ENCODE measurements at regions not wholly inside any gene's neighbourhood (a gene's known extent, or its start where the extent isn't known, plus 50 kb on each side); places are given as distances from the start of the nearest gene placed in this dataset.

DNA sequence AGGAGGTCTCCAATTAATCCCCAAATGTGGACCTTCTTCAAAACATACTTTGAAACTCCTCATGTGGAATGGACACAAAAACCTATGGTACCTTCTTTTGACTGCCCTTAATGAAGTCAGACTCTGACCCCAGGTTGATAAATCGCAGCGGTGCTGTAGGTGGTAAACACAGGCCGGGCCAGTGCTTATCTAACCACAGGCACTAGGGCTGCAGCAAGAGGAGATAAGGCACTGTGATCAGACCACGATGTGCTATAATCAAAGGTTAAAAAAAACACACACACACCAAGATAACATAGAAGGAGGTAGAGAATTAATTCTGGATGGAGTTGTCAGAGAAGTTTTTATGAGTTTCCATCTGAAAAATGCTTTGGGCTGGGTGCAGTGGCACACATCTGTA lies 52.3 kb upstream of the SIPA1L2 start:
- Histone ChIP-seq H3K79me2 (ENCODE audit: insufficient read depth) (no peaks in the 10 kb centered on the region), H3K9ac (no peak overlapping the region), H3K9me3 (no peaks in the 10 kb centered on the region), H3K4me2 (no peak overlapping the region), H3K36me3 (replicated peaks in 1 of 2; ENCODE audit: control insufficient read depth in 1 of 2, insufficient read depth in 2 of 2, low read length in 1 of 2) (no peaks in the 10 kb centered on the region), H3F3A (replicated peaks; ENCODE audit: insufficient read depth) (no peaks in the 10 kb centered on the region), H4K20me1 (ENCODE audit: insufficient read depth) (no peaks in the 10 kb centered on the region), H2AFZ (ENCODE audit: low read depth) (no peak overlapping the region), H3K27ac (ENCODE audit: low read depth in 2 of 2, low read length in 1 of 2) (no peak overlapping the region), H3K4me3 (ENCODE audit: low read depth in 2 of 2, low read length in 1 of 2) (no peak overlapping the region), H3K4me1 (ENCODE audit: control insufficient read depth in 1 of 2, insufficient read depth in 2 of 2, low read depth in 1 of 2, low read length in 1 of 2) (peaks cover 0 to 5% of the 10 kb centered on the region in 2 experiments; a peak in 2 of 4 replicates), H3K9me2 (no peaks in the 10 kb centered on the region), H3K27me3 (ENCODE audit: insufficient read depth) (no peaks in the 10 kb centered on the region)
- no peak for DNase-seq
- 39% methylated on average over 4 of the region's 4 CpGs for WGBS (ENCODE audit: low lambda C conversion rate)
- POLR2A ChIA-PET = no interaction called here
- CTCF ChIA-PET = no interaction called here
- no peak for TF ChIP-seq NRF1 (IDR thresholded peaks at IDR 0.05; ENCODE audit: low read depth, low read length)
- no peak for TF ChIP-seq EP300 (IDR thresholded peaks at IDR 0.05; ENCODE audit: borderline replicate concordance in 1 of 2, low read depth in 1 of 2, low read length in 1 of 2)
- TF ChIP-seq POLR2AphosphoS5 (IDR thresholded peaks at IDR 0.05; ENCODE audit: low read depth, low read length) = no peak
- TF ChIP-seq FOSL2 (IDR thresholded peaks at IDR 0.05; ENCODE audit: borderline replicate concordance, low read depth) = no peak

DNA sequence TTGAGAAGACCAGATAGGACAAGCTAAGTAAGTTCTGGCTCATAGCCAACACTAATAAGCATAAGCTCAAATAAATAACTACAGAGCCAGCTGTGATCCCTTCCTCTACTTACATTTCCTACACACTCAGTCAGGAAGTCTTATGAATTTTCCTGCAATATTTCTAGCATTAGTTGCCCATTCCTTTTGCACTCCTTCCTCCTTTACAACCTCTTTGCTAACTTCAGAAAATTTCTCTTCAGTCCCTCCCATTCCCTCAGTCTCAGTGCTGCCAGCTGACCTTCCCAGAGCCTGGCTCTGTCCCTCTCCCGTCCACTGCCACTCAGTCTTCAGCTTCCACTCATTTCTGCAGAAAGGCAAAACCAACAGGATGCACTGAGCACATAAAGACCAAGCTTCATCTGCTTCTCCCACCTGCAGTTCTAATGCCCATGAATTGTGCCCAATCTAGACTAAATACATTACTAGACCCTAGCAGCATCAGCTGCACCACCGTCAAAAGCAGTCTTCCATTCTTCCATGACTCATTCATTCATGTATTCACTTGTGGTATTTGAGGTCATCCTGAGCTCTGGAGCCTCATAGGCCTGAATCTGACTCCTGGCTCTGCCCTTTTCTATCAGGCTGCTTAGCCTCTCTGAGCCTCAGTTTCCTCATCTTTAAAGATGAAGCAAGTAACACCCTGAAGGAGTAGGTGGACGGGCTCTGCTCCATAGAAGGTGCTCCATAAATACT lies 54.6 kb upstream of the SIPA1L2 start:
- H3F3A ChIP-seq (replicated peaks; ENCODE audit: insufficient read depth) = no peaks in the 10 kb centered on the region
- H3K27me3 ChIP-seq (ENCODE audit: insufficient read depth) = no peaks in the 10 kb centered on the region
- no peak for DNase-seq
- no peaks in the 10 kb centered on the region for H4K20me1 ChIP-seq (ENCODE audit: insufficient read depth)
- H3K4me3 ChIP-seq (ENCODE audit: low read depth in 2 of 2, low read length in 1 of 2) = no peak overlapping the region
- no peak for TF ChIP-seq JUND (IDR thresholded peaks at IDR 0.05)
- TF ChIP-seq TEAD4 (IDR thresholded peaks at IDR 0.05; ENCODE audit: borderline replicate concordance, insufficient read depth) = no peak
- no peak for TF ChIP-seq SMC3 (IDR thresholded peaks at IDR 0.05; ENCODE audit: low read depth, low read length)
- TF ChIP-seq, protein P1, sequence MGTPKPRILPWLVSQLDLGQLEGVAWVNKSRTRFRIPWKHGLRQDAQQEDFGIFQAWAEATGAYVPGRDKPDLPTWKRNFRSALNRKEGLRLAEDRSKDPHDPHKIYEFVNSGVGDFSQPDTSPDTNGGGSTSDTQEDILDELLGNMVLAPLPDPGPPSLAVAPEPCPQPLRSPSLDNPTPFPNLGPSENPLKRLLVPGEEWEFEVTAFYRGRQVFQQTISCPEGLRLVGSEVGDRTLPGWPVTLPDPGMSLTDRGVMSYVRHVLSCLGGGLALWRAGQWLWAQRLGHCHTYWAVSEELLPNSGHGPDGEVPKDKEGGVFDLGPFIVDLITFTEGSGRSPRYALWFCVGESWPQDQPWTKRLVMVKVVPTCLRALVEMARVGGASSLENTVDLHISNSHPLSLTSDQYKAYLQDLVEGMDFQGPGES (IDR thresholded peaks at IDR 0.05; ENCODE audit: low read depth, low read length) = no peak
- no peak for TF ChIP-seq RFX5 (IDR thresholded peaks at IDR 0.05; ENCODE audit: low read length)
- no peak for TF ChIP-seq YY1 (IDR thresholded peaks at IDR 0.05; ENCODE audit: low read depth)
- no peak for TF ChIP-seq RXRA (IDR thresholded peaks at IDR 0.05; ENCODE audit: borderline replicate concordance, low read depth)
- TF ChIP-seq FOXM1 (IDR thresholded peaks at IDR 0.05; ENCODE audit: low read depth) = no peak
- TF ChIP-seq RAD21 (IDR thresholded peaks at IDR 0.05; ENCODE audit: low read length) = no peak
- H3K36me3 ChIP-seq (replicated peaks in 1 of 2; ENCODE audit: control insufficient read depth in 1 of 2, insufficient read depth in 2 of 2, low read length in 1 of 2) = no peaks in the 10 kb centered on the region
- peaks cover 0 to 5% of the 10 kb centered on the region in 2 experiments; a peak in 2 of 4 replicates for H3K4me1 ChIP-seq (ENCODE audit: control insufficient read depth in 1 of 2, insufficient read depth in 2 of 2, low read depth in 1 of 2, low read length in 1 of 2)
- no peak overlapping the region for H3K27ac ChIP-seq (ENCODE audit: low read depth in 2 of 2, low read length in 1 of 2)
- ChIA-PET CTCF (interaction anchor here (1.1 to 1.7 kb wide), 2 partner anchors 18 to 24 kb away, joined by 3 to 4 read pairs; no protein-coding TSS in a partner anchor), POLR2A (no interaction called here)
- H3K9me3 ChIP-seq = no peaks in the 10 kb centered on the region
- no peak overlapping the region for H3K4me2 ChIP-seq
- H3K79me2 ChIP-seq (ENCODE audit: insufficient read depth) = no peaks in the 10 kb centered on the region
- H2AFZ ChIP-seq (ENCODE audit: low read depth) = no peak overlapping the region
- H3K9me2 ChIP-seq = no peaks in the 10 kb centered on the region
- 23% methylated on average over 3 of the region's 3 CpGs for WGBS (ENCODE audit: low lambda C conversion rate)
- no peak overlapping the region for H3K9ac ChIP-seq
